GM18867 (cell line): ENCODE measurements at regions not wholly inside any gene's neighbourhood (a gene's known extent, or its start where the extent isn't known, plus 50 kb on each side); places are given as distances from the start of the nearest gene placed in this dataset.

ENCODE experiments used
- ATAC-seq: cut with Tn5 transposase; IDR thresholded peaks from one replicate; pipeline ENCODE4 v1.9.1; 2021; ENCODE audit warnings: mild to moderate bottlenecking, moderate library complexity; ENCODE audit not compliant: unreplicated experiment

- ATAC-seq: no peak
These were observed 457.9 kb upstream of the TPK1 start for GRCh38 chr7:145293754-145294153.

- ATAC-seq: no peak
These were observed 457.4 kb upstream of the TPK1 start for GRCh38 chr7:145293228-145293701.

GRCh38 chr7:145289384-145289783, 453.5 kb upstream of the TPK1 start:
- ATAC-seq: no peak

GRCh38 chr7:145276118-145276517, 440.3 kb upstream of the TPK1 start:
- no peak for ATAC-seq

GRCh38 chr7:145269418-145270161, 433.7 kb upstream of the TPK1 start:
- ATAC-seq: no peak

- no peak for ATAC-seq
These were observed 429.3 kb upstream of the TPK1 start for GRCh38 chr7:145265180-145265579.

GRCh38 chr7:145263886-145264285, 428.0 kb upstream of the TPK1 start:
- ATAC-seq: peak; percentile 96

GRCh38 chr7:145252031-145252430, 416.2 kb upstream of the TPK1 start:
- no peak for ATAC-seq

- ATAC-seq: no peak
These were observed 388.9 kb upstream of the TPK1 start for GRCh38 chr7:145224775-145225174.

GRCh38 chr7:145219461-145219860, 383.6 kb upstream of the TPK1 start:
- ATAC-seq: no peak

GRCh38 chr7:145216866-145217265, 381.0 kb upstream of the TPK1 start:
- no peak for ATAC-seq

GRCh38 chr7:145212050-145212449, 376.2 kb upstream of the TPK1 start:
- no peak for ATAC-seq

GRCh38 chr7:145211211-145211610, 375.4 kb upstream of the TPK1 start:
- no peak for ATAC-seq

- ATAC-seq: no peak
These were observed 358.1 kb upstream of the TPK1 start for GRCh38 chr7:145193951-145194350.

GRCh38 chr7:145184956-145185355, 349.1 kb upstream of the TPK1 start:
- no peak for ATAC-seq

GRCh38 chr7:145183069-145183468, 347.2 kb upstream of the TPK1 start:
- no peak for ATAC-seq

GRCh38 chr7:145175366-145175765, 339.5 kb upstream of the TPK1 start:
- ATAC-seq: no peak

GRCh38 chr7:145169908-145170307, 334.1 kb upstream of the TPK1 start:
- ATAC-seq: no peak

- no peak for ATAC-seq
These were observed 333.0 kb upstream of the TPK1 start for GRCh38 chr7:145168879-145169278.

GRCh38 chr7:145168427-145168826, 332.6 kb upstream of the TPK1 start:
- no peak for ATAC-seq

- ATAC-seq: no peak
These were observed 321.0 kb upstream of the TPK1 start for GRCh38 chr7:145156834-145157233.

GRCh38 chr7:145152589-145152988, 316.7 kb upstream of the TPK1 start:
- no peak for ATAC-seq

GRCh38 chr7:145151676-145152075, 315.8 kb upstream of the TPK1 start:
- ATAC-seq: no peak
